Chondrocyte (in vitro differentiated cells): ENCODE measurements at regions not wholly inside any gene's neighbourhood (a gene's known extent, or its start where the extent isn't known, plus 50 kb on each side); places are given as distances from the start of the nearest gene placed in this dataset.

Experiments
- DNase-seq: peaks from one replicate; pipeline ENCODE4 v3.0.0; 2021; ENCODE audit warnings: mixed read lengths, low spot score
- H3K27ac Mint-ChIP-seq: one replicate; pipeline ENCODE4 v1.8.0; 2021; ENCODE audit warnings: mild to moderate bottlenecking, moderate library complexity, mixed read lengths; ENCODE audit not compliant: unreplicated experiment
- H3K27me3 Mint-ChIP-seq: 2 replicates; pipeline ENCODE4 v1.8.0; 2021; ENCODE audit warnings: low read depth, mixed read lengths
- H3K36me3 Mint-ChIP-seq: 2 replicates; pipeline ENCODE4 v1.8.0; 2021; ENCODE audit warnings: low read depth, mixed read lengths
- H3K4me1 Mint-ChIP-seq: 2 replicates; pipeline ENCODE4 v1.8.0; 2021; ENCODE audit warnings: low read depth, mild to moderate bottlenecking, mixed read lengths
- H3K4me3 Mint-ChIP-seq: one replicate; pipeline ENCODE4 v1.8.0; 2021; ENCODE audit warnings: mild to moderate bottlenecking, moderate library complexity, mixed read lengths; ENCODE audit not compliant: unreplicated experiment
- H3K9me3 Mint-ChIP-seq: 2 replicates; pipeline ENCODE4 v1.8.0; 2021; ENCODE audit warnings: low read depth, mixed read lengths
- TF ChIP-seq, protein P1 (sequence below): fragments of 200-600 bp; sonication (generic); IDR thresholded peaks from 2 replicates; pipeline ENCODE4 v1.5.0; 2021; ENCODE audit warnings: antibody characterized with exemption, mild to moderate bottlenecking, moderate library complexity

DNA sequence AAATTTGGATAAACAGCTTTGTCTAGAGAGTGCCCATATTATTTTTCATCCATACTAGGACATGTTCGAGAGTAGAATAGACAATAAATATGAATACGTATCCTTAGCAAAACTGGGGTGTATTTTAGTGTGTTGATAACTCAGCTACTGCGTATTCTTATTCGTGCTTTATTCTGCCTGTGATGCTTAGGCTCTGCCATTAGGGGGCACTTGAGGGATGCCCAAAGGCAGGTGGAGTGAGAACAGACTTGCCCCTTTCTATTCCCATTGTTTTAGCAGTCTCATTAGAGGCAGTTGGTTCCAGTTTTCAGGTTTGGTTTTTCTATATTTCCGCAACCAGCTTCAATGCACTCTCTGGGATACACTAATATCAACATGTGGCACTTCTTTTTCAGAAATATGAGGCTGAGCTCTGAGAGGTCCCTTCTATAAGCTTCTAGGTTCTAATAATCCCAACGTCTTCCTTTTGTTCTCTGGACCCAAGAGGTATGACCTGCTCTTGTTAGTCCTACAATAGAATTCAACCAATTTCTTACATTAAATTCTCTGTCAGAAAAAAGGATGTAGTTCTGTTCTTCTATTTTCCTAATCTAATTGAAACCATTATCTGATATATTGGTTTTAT lies 985.7 kb upstream of the FBXO33 start:
- no peak for DNase-seq
- TF ChIP-seq, protein P1, sequence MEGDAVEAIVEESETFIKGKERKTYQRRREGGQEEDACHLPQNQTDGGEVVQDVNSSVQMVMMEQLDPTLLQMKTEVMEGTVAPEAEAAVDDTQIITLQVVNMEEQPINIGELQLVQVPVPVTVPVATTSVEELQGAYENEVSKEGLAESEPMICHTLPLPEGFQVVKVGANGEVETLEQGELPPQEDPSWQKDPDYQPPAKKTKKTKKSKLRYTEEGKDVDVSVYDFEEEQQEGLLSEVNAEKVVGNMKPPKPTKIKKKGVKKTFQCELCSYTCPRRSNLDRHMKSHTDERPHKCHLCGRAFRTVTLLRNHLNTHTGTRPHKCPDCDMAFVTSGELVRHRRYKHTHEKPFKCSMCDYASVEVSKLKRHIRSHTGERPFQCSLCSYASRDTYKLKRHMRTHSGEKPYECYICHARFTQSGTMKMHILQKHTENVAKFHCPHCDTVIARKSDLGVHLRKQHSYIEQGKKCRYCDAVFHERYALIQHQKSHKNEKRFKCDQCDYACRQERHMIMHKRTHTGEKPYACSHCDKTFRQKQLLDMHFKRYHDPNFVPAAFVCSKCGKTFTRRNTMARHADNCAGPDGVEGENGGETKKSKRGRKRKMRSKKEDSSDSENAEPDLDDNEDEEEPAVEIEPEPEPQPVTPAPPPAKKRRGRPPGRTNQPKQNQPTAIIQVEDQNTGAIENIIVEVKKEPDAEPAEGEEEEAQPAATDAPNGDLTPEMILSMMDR: peak; percentile 80
- no peak overlapping the region for H3K27ac Mint-ChIP-seq
- peak overlapping the region; percentile 23 for H3K4me3 Mint-ChIP-seq
- no peaks in the 10 kb centered on the region for H3K36me3 Mint-ChIP-seq
- H3K4me1 Mint-ChIP-seq: peaks cover 3% of the 10 kb centered on the region
- no peaks in the 10 kb centered on the region for H3K9me3 Mint-ChIP-seq
- peaks cover 16% of the 10 kb centered on the region for H3K27me3 Mint-ChIP-seq

DNA sequence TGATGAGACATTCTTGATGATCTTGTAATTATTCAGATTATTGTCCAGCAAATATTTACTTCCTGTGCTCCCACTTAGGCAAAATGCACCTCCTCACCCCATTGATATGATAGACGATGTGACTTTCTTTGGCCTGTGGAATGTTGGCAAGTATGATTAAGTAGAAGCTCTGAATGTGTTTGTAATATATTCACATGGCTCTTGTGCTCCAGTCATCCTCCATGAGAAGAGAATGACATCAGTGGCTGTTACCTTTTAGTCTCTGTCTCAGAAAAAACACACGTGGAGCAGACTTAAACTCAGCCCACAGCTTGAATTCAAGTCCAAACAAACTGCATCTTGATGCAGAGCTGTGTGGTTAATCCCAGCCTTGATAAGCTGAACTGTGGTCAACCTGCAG lies 984.3 kb upstream of the FBXO33 start:
- Mint-ChIP-seq H3K27ac (no peak overlapping the region), H3K4me1 (peaks cover 3% of the 10 kb centered on the region), H3K4me3 (no peak overlapping the region), H3K9me3 (no peaks in the 10 kb centered on the region), H3K36me3 (no peaks in the 10 kb centered on the region), H3K27me3 (peaks cover 16% of the 10 kb centered on the region)
- TF ChIP-seq, protein P1: no peak
- DNase-seq: no peak

- DNase-seq: no peak
- peaks cover 3% of the 10 kb centered on the region for H3K4me1 Mint-ChIP-seq
- H3K36me3 Mint-ChIP-seq: no peaks in the 10 kb centered on the region
- H3K27me3 Mint-ChIP-seq: peaks cover 12% of the 10 kb centered on the region
- no peak overlapping the region for H3K27ac Mint-ChIP-seq
- TF ChIP-seq, protein P1: no peak
- H3K4me3 Mint-ChIP-seq: no peak overlapping the region
- H3K9me3 Mint-ChIP-seq: no peaks in the 10 kb centered on the region
These were observed 982.2 kb upstream of the FBXO33 start for GRCh38 chr14:40414386-40414785.

DNA sequence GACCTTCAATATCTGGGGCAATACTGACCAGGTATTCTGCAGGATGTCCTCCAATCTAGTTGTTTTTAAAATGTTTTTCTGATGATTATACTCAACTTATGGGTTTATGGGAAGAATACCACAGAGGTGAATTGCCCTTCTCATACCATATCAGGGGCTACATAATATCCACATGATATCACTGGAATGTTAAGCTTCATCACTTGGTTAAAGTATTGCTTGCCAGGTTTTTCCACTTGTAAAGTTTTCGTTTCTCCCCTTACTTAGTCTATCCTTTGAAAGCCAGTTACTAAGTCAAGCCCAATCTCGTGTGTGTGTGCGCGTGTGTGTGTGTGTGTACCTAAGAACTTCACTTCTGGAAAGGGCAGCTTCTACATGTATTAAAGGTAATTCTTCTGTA lies 980.9 kb upstream of the FBXO33 start:
- DNase-seq: no peak
- no peak overlapping the region for H3K27ac Mint-ChIP-seq
- H3K4me1 Mint-ChIP-seq: peaks cover 3% of the 10 kb centered on the region
- peaks cover 9% of the 10 kb centered on the region for H3K27me3 Mint-ChIP-seq
- H3K36me3 Mint-ChIP-seq: no peaks in the 10 kb centered on the region
- H3K4me3 Mint-ChIP-seq: no peak overlapping the region
- TF ChIP-seq, protein P1: no peak
- peaks cover 3% of the 10 kb centered on the region for H3K9me3 Mint-ChIP-seq

DNA sequence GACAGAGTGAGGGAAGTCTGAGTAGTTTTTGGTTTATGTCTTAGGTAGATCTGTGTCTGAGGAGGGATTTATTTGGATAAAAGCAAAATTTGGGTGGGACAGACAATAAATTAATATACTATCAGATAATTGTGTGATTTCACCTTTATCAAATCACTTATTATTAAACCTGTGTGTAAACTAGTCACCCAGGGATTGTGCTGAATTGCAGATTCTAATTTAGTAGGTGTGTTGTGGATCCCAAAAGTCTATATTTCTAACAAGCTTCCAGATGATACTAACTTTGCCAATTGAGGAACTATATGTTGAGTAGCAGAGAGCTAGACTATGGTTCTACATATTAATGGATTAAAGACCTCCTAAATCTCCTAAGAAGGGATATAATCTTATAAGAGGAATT lies 978.5 kb upstream of the FBXO33 start:
- H3K4me1 Mint-ChIP-seq: no peaks in the 10 kb centered on the region
- no peak overlapping the region for H3K4me3 Mint-ChIP-seq
- TF ChIP-seq, protein P1: no peak

More for the DNA sequence above, 978.5 kb upstream of the FBXO33 start:
- Mint-ChIP-seq H3K27me3 (no peaks in the 10 kb centered on the region), H3K27ac (no peak overlapping the region), H3K9me3 (peaks cover 21% of the 10 kb centered on the region), H3K36me3 (no peaks in the 10 kb centered on the region)
- no peak for DNase-seq
